ENCODE measurements at regions not wholly inside any gene's neighbourhood (a gene's known extent, or its start where the extent isn't known, plus 50 kb on each side); places are given as distances from the start of the nearest gene placed in this dataset.

DNA sequence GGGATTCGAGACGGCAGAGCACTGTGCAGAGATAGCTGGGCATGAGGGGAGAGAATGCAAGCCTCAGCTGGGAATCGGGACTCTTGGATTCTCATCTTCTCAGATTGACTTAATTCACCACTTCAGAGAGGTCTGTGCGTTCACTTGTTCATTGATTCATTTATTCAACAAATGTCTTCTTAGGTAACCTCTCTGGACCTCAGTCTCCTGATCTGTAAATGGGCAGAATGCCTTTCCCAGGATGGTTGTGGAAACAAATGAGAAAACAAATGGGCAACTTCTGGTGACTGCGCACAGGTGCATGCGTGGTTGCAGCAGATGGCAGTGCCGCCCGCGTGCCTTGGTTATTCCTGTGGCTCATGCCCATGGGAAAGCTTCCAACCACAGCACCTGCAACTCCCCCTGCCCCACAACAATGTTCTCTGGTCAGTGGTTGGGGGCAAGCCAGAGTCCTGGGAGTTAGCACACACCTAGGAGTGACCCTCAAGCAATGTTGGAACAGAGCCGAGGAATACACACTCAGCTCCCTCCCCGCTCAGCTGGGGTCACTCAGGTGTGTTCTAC lies 110.1 kb upstream of the RUNX3 start:
- in situ Hi-C loops (cut with MboI; ENCODE audit: low sequenced_read_pairs) = no loop called here

GRCh38 chr1:25039229-25039628 lies 109.2 kb upstream of the RUNX3 start:
- in situ Hi-C loops (cut with MboI; ENCODE audit: low sequenced_read_pairs) = loop anchor here (5.0 kb wide), 1 partner anchor 107 kb away; the partner anchor contains the start of gene RUNX3

- in situ Hi-C loops (cut with MboI; ENCODE audit: low sequenced_read_pairs) = loop anchor here (5.0 kb wide), 1 partner anchor 106 kb away; the partner anchor contains the start of gene RUNX3
These were observed 108.6 kb upstream of the RUNX3 start for GRCh38 chr1:25038699-25039098.

GRCh38 chr1:25037174-25038074 lies 107.3 kb upstream of the RUNX3 start:
- in situ Hi-C loops (cut with MboI; ENCODE audit: low sequenced_read_pairs) = loop anchor here (5.0 kb wide), 1 partner anchor 105 kb away; the partner anchor contains the start of gene RUNX3

DNA sequence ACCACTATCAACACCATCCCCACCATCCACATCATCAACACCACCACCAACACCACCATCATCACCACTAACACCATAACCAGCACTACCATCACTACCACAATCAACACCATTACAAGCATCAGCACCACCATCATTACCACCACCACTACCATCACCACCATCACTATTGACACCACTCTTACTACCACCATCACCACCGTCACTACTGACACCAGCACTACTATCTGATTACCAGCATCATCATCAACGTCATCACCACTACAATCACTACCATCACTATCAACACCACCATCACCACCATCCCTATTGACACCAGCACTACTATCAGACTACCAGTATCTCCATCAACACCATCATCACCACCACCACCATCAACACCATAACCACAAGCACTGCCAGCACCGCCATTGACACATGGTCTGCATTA lies 106.1 kb upstream of the RUNX3 start:
- in situ Hi-C loops (cut with MboI; ENCODE audit: low sequenced_read_pairs) = loop anchor here (5.0 kb wide), 1 partner anchor 104 kb away; the partner anchor contains the start of gene RUNX3

DNA sequence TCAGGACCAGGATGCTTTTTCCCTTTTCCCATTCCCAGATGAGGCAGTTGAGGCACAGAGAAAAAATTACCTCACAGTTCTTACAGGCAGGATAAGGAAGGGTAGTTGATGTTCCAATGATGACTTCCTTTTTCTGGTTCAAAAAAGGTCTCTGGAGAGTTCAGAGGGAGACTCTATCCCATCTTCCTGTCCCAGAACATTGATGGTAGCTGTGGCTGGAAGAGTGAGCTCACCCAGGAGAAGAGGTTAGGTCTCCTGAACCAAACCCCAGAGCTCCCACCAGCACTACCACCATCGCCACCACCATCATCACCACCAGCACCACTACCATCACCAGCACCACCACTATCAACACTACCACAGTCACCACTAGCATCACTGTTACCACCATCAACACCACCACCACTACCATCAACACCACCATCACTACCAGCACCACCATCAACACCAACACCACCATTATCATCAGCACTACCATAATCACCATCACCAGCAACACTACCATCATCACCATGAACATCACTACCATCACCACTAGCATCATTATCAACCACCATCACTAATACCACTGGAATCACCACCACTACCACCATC lies 105.5 kb upstream of the RUNX3 start:
- in situ Hi-C loops (cut with MboI; ENCODE audit: low sequenced_read_pairs) = loop anchor here (5.0 kb wide), 1 partner anchor 103 kb away; the partner anchor contains the start of gene RUNX3

DNA sequence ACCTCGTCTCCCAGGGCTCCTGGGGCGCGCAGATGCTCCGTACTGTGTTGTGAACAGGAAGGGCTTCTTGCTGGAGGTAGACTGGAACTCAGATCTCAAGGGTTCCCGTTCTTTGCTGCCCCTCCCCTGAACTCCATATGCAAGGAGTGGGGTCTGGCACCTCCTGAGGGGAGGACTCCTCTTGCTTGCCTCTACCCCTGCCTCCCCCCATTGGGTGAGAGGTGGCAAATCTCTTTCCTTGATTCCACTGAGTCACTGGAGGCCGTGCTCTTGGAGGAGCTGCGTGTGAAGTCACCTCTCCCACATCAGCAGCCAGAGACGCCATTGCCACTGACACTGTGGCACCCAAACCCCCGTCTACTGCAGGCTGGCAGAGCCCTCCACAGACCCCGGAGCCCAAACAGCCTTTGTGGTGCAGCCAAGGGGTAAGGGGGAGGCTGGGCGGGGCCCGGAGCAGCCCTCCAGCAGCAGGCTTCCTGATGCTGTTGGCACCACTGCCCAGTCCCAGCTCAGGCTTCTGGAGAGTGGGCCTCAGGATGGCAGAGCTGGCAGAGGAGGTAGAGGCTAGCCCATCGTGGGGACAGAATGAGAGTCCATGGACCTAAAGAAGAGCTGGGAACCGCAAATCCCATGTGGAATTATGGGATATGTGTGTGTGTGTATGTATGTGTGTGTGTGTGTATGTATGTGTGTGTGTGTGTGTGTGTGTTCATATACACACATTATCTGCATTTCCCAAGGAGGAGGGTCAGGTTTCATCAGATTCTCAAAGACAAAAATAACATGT lies 104.9 kb upstream of the RUNX3 start:
- in situ Hi-C loops (cut with MboI; ENCODE audit: low sequenced_read_pairs) = loop anchor here (5.0 kb wide), 1 partner anchor 103 kb away; the partner anchor contains the start of gene RUNX3

DNA sequence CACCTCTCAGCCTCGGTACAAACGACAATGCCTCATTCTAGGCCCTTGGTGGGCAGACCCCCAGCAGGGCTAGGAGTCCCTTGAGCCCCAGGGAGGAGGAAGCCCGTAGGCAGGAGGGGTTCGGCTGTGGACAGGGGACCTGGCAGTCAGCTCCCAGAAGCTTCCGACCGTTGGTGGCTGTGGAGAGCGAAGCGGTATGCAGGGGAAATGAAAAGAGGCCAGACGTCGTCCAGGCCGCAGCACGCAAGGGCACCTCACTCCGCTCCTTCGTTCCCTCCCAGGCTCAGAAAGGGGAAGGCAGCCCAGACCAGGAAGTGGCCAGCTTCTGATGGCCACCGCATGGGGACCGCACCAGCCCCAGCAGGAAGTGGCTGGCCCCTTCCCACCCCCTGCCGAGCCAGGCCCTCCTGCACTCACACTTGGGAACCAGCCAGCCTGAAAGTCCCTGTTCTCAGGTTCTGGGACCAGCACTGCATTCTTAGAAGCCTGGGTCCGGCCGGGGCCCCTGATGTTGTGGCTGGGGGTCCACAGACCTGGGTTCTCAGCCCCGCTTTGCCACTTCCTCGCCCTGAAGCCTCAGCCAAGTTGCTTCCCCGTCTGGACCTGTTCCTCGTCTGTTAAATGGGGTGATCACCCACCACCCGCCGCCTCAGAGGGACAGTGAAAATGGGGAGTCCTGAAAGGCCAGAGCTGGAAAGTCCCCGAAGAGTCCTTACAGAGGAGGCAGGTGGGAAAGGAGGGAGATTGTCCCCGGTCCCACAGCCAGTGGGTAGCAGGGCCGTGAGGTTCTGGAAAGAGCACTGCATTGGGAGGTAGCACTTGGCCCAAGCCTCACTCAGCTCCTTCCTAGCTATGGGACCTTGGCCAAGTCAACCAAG lies 104.0 kb upstream of the RUNX3 start:
- in situ Hi-C loops (cut with MboI; ENCODE audit: low sequenced_read_pairs) = no loop called here

- in situ Hi-C loops (cut with MboI; ENCODE audit: low sequenced_read_pairs) = no loop called here
These were observed 103.2 kb upstream of the RUNX3 start for GRCh38 chr1:25033030-25033827.

GRCh38 chr1:25031966-25032667 lies 102.0 kb upstream of the RUNX3 start:
- in situ Hi-C loops (cut with MboI; ENCODE audit: low sequenced_read_pairs) = no loop called here

DNA sequence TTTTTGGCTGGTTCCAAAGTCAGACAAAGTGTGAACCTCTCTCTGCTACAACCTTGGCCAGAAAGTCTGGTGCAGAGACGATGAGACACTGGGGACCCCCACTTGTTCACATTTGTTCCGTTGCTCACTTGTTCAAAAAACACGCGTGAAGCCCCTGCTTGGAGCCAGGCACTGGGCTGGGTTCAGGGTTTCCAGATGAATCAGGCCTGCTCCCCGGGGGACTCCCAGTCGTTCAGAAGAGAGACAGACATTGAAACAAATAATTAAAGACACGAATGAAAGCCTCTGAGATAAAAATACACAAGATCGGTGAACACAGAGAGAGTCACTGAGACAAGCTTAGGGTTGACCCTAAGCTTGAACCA lies 101.5 kb upstream of the RUNX3 start:
- in situ Hi-C loops (cut with MboI; ENCODE audit: low sequenced_read_pairs) = no loop called here

GRCh38 chr1:25030674-25031589 lies 100.9 kb upstream of the RUNX3 start:
- in situ Hi-C loops (cut with MboI; ENCODE audit: low sequenced_read_pairs) = no loop called here

DNA sequence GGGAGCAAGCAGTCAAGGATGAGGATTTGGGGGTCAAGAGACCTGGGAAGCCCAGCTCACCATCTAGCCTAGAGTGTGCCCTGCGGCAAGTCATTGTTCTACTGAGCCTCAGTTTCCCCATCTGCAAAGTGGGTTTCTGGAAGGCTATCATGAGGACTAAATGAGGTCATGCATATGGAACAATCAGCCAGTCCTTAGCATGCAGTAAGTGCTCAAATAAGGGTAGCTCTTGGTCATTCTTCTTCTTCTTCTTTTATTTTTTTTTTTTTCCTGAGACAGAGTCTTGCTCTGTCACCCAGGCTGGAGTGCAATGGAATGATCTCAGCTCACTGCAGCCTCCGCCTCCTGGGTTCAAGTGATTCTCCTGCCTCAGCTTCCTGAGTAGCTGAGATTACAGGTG lies 99.9 kb upstream of the RUNX3 start:
- in situ Hi-C loops (cut with MboI; ENCODE audit: low sequenced_read_pairs) = no loop called here

GRCh38 chr1:25028907-25029599 lies 99.0 kb upstream of the RUNX3 start:
- in situ Hi-C loops (cut with MboI; ENCODE audit: low sequenced_read_pairs) = no loop called here

DNA sequence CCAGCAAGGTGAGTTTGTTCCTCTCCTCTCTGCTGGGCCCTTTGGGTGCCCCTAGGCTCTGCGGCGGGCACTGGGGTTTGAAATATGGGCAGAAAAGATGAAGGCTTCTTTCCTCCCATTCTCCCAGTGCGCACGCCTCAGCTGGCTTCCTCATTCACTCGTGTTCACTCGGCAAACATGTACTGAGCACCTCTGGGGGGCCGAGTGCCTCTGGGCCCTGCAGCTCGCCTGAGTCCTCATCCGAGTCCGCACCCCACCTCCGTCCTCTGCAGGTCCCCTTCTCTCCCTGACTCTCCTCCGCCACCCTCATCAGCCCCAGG lies 98.5 kb upstream of the RUNX3 start:
- in situ Hi-C loops (cut with MboI; ENCODE audit: low sequenced_read_pairs) = no loop called here

GRCh38 chr1:25027822-25028586 lies 97.9 kb upstream of the RUNX3 start:
- in situ Hi-C loops (cut with MboI; ENCODE audit: low sequenced_read_pairs) = no loop called here
